ENCODE measurements at regions not wholly inside any gene's neighbourhood (a gene's known extent, or its start where the extent isn't known, plus 50 kb on each side); places are given as distances from the start of the nearest gene placed in this dataset.

DNA sequence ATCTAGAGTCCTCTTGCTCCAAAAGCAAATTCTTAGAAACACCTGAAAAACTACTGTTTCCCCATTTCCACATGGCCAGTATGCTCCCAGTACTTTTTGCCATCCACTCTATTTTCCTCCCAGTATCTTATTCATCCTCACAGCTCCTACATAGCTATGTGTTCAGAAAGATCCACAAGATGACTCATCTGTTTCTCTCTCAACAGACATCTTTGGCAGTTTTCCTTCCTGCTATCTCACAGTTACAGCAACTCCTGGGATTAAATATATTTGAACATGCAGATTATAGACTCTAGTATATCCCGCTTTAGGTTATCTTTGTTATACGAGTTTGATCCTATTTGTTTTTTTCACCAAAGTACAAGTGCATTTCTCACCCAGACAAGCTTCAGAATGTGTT, 675.6 kb upstream of the POT1 start:
- Histone ChIP-seq H3K36me3 (no peaks in the 10 kb centered on the region), H3K27ac (no peak overlapping the region), H3K27me3 (no peaks in the 10 kb centered on the region), H3K4me3 (replicated peaks in 1 of 3) (no peak overlapping the region), H3K9me3 (no peaks in the 10 kb centered on the region), H3K4me1 (no peaks in the 10 kb centered on the region)
- 62 to 72% methylated on average over 2 of the region's 2 CpGs for WGBS, 2 donors
- TF ChIP-seq, protein P1, sequence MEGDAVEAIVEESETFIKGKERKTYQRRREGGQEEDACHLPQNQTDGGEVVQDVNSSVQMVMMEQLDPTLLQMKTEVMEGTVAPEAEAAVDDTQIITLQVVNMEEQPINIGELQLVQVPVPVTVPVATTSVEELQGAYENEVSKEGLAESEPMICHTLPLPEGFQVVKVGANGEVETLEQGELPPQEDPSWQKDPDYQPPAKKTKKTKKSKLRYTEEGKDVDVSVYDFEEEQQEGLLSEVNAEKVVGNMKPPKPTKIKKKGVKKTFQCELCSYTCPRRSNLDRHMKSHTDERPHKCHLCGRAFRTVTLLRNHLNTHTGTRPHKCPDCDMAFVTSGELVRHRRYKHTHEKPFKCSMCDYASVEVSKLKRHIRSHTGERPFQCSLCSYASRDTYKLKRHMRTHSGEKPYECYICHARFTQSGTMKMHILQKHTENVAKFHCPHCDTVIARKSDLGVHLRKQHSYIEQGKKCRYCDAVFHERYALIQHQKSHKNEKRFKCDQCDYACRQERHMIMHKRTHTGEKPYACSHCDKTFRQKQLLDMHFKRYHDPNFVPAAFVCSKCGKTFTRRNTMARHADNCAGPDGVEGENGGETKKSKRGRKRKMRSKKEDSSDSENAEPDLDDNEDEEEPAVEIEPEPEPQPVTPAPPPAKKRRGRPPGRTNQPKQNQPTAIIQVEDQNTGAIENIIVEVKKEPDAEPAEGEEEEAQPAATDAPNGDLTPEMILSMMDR (IDR thresholded peaks at IDR 0.05): no peak
- no peak for DNase-seq
- intact Hi-C loops (cut with DNase I): no loop called here

DNA sequence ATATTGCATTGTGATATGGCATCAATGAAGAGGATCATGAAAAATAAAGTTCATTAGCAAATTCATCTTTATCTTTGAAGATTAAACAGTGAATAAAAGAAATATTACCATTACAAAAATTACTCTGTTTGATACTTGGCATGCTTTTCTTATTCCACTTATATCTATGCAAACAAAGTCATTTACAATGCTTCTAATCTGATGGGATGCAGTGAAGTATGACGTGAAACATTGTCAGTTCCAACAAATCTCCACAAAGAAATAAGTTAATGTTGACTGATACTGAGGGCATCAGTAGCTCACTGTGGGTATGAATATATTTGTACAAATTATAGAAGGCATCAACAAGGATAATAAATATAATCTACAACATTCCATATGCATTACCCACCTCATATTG, 672.8 kb upstream of the POT1 start:
- no peaks in the 10 kb centered on the region for H3K27me3 ChIP-seq
- intact Hi-C loops (cut with DNase I): no loop called here
- DNase-seq: no peak
- no peaks in the 10 kb centered on the region for H3K9me3 ChIP-seq
- H3K27ac ChIP-seq: no peak overlapping the region
- TF ChIP-seq, protein P1 (IDR thresholded peaks at IDR 0.05): no peak
- no peak for TF ChIP-seq POLR2A (IDR thresholded peaks at IDR 0.05)
- H3K4me3 ChIP-seq (replicated peaks in 1 of 3): no peak overlapping the region
- no peaks in the 10 kb centered on the region for H3K36me3 ChIP-seq
- no peaks in the 10 kb centered on the region for H3K4me1 ChIP-seq
- 29 to 35% methylated on average over 1 of the region's 1 CpG for WGBS, 2 donors

DNA sequence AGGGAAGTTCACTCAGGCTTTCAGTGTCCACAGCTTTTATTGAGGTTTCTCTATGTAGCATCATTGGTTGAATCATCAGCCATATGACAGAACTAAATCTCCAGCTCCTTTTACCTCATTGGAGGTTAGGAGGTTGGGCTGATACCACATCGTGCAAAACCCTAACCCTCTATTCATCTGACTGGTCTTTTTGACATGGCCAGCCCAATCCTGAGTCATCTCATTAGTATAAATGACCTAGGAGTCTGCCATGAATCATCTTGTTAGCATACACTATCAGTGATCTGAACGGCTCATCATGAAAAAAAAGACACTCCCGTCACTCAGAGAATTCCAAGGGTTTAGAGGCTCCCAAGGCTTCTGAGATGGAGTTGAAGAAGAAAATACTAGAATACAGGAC, 669.8 kb upstream of the POT1 start:
- Histone ChIP-seq H3K4me1 (no peaks in the 10 kb centered on the region), H3K27me3 (no peaks in the 10 kb centered on the region), H3K36me3 (no peaks in the 10 kb centered on the region), H3K9me3 (no peaks in the 10 kb centered on the region), H3K4me3 (replicated peaks in 1 of 3) (no peak overlapping the region), H3K27ac (no peak overlapping the region)
- WGBS, 2 donors: 86 to 89% methylated on average over 3 of the region's 3 CpGs
- DNase-seq: no peak
- intact Hi-C loops (cut with DNase I): no loop called here
- TF ChIP-seq, protein P1 (IDR thresholded peaks at IDR 0.05): no peak
- no peak for TF ChIP-seq POLR2A (IDR thresholded peaks at IDR 0.05)

DNA sequence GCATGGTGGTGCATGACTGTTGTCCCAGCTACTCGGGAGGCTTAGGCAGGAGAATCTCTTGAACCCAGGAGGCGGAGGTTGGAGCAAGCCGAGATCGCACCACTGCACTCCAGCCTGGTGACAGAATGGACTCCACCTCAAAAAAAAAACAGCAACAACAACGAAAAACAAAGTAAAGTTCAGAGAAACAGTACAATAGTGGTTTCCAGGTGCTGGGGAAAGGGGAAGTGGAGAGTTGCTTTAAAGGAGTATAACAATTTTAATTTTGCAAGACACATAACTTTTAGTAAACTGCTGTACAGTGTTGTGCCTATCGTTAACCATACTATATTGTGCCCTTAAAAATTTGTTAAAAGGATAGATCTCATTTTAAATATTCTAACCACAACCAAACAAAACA, 662.7 kb upstream of the POT1 start:
- H3K4me1 ChIP-seq: no peaks in the 10 kb centered on the region
- H3K9me3 ChIP-seq: no peaks in the 10 kb centered on the region
- TF ChIP-seq, protein P1 (IDR thresholded peaks at IDR 0.05): no peak
- no peak for TF ChIP-seq POLR2A (IDR thresholded peaks at IDR 0.05)
- intact Hi-C loops (cut with DNase I): no loop called here
- H3K27ac ChIP-seq: no peak overlapping the region
- WGBS, 2 donors: 83 to 85% methylated on average over 6 of the region's 6 CpGs
- H3K36me3 ChIP-seq: no peaks in the 10 kb centered on the region
- no peaks in the 10 kb centered on the region for H3K27me3 ChIP-seq
- H3K4me3 ChIP-seq (replicated peaks in 1 of 3): no peak overlapping the region
- DNase-seq: no peak

DNA sequence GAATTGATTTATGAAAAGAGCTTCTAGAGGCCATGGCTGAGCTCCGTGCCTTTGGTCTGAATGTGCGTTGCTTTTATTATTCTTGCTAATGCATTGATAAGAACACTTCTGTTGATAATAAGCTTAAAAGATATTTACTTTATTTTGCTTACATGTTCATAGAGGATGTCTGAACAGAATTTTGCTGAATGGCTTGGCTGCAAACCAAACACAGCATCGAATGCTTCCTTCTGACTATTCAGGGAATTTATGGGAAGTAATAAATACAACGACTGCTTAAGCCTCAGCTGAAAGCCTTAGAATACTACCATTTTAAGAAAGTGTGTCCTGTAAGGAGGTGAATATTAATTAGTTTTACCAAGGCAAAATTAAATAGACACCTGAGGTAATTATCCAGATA, 643.5 kb upstream of the POT1 start:
- intact Hi-C loops (cut with DNase I): no loop called here
- Histone ChIP-seq H3K4me3 (replicated peaks in 1 of 3) (no peak overlapping the region), H3K9me3 (no peaks in the 10 kb centered on the region), H3K4me1 (no peaks in the 10 kb centered on the region), H3K27me3 (no peaks in the 10 kb centered on the region), H3K27ac (no peak overlapping the region), H3K36me3 (no peaks in the 10 kb centered on the region)
- no peak for DNase-seq
- TF ChIP-seq, protein P1 (IDR thresholded peaks at IDR 0.05): no peak
- no peak for TF ChIP-seq POLR2A (IDR thresholded peaks at IDR 0.05)
- 54% methylated on average over 4 of the region's 4 CpGs for WGBS, 2 donors

All from thyroid gland (tissue), 4 donors.